ENCODE measurements at regions not wholly inside any gene's neighbourhood (a gene's known extent, or its start where the extent isn't known, plus 50 kb on each side); places are given as distances from the start of the nearest gene placed in this dataset.

DNA sequence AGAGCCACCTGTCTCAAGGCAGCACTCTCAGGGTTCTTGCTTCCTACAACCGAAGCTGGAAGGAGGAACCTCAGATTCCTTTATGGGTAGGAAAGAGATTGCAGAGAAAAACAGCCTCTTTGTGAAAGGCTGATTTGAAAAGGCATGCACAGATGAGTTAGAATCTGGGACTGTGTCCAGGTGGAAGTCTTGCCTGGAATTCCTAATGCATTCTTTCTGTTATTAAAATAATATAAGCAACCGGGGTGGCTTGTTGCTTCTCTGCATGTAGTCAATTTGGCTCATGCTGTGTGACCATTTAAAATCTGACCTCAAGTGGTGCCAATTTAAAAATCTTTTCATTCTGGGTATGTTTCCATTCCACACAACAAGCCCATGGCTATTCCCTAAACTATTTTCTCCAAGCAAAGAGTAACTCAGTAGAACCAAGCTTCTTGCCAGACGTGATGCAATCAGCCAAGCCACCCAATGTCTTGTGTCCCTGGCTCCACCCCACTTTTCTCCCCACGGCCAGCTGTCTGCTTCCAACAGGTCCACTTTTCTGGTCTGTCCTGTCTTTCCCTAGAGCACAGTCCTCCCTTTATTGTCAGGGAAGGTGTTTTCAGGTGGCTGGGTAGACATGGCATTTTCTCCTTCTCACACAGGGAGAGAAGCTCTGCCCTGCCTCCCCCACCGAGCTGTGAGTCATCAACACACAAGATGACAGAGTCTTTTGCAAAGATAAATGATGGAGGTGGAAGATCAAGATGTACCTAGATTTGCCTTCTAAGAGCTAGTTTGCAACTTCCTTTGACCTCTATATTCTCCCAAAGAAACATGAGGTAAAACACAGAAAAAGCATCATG, 394.3 kb downstream of the FOXO1 start (continued):
- TF ChIP-seq, protein P1, sequence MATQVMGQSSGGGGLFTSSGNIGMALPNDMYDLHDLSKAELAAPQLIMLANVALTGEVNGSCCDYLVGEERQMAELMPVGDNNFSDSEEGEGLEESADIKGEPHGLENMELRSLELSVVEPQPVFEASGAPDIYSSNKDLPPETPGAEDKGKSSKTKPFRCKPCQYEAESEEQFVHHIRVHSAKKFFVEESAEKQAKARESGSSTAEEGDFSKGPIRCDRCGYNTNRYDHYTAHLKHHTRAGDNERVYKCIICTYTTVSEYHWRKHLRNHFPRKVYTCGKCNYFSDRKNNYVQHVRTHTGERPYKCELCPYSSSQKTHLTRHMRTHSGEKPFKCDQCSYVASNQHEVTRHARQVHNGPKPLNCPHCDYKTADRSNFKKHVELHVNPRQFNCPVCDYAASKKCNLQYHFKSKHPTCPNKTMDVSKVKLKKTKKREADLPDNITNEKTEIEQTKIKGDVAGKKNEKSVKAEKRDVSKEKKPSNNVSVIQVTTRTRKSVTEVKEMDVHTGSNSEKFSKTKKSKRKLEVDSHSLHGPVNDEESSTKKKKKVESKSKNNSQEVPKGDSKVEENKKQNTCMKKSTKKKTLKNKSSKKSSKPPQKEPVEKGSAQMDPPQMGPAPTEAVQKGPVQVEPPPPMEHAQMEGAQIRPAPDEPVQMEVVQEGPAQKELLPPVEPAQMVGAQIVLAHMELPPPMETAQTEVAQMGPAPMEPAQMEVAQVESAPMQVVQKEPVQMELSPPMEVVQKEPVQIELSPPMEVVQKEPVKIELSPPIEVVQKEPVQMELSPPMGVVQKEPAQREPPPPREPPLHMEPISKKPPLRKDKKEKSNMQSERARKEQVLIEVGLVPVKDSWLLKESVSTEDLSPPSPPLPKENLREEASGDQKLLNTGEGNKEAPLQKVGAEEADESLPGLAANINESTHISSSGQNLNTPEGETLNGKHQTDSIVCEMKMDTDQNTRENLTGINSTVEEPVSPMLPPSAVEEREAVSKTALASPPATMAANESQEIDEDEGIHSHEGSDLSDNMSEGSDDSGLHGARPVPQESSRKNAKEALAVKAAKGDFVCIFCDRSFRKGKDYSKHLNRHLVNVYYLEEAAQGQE (tag by site-specific recombination; IDR thresholded peaks at IDR 0.05) = no peak
- no peak for TF ChIP-seq ZNF174 (tag by site-specific recombination; IDR thresholded peaks at IDR 0.05)
- TF ChIP-seq, protein P2, sequence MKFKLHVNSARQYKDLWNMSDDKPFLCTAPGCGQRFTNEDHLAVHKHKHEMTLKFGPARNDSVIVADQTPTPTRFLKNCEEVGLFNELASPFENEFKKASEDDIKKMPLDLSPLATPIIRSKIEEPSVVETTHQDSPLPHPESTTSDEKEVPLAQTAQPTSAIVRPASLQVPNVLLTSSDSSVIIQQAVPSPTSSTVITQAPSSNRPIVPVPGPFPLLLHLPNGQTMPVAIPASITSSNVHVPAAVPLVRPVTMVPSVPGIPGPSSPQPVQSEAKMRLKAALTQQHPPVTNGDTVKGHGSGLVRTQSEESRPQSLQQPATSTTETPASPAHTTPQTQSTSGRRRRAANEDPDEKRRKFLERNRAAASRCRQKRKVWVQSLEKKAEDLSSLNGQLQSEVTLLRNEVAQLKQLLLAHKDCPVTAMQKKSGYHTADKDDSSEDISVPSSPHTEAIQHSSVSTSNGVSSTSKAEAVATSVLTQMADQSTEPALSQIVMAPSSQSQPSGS (tag by site-specific recombination; IDR thresholded peaks at IDR 0.05; ENCODE audit: low read depth) = no peak

DNA sequence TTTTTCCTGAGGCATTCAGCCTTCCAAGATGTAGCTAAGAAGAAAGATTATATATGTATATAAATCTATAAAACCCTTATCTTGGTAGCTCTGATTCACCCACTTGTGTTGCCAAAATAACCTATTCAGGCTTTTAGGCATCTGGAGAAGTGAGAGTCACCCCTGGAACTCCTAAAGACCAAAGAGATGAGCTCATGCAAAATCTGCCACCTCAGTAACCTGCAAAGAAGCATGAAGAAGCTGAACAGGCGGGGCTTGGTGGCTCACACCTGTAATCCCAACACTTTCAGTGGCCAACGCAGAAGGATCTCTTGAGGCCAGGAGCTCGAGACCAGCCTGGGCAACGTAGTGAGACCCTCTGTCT, 393.7 kb downstream of the FOXO1 start:
- Histone ChIP-seq H3K4me1 (ENCODE audit: control insufficient read depth, insufficient read depth, low read length) (peaks cover 4% of the 10 kb centered on the region; the same call in 1 of the 2 replicates), H3K4me3 (ENCODE audit: low read depth, low read length) (no peak overlapping the region), H3K36me3 (ENCODE audit: control insufficient read depth in 2 of 2, insufficient read depth in 1 of 2, low read length in 2 of 2) (no peaks in the 10 kb centered on the region), H3K9me3 (ENCODE audit: control insufficient read depth, insufficient read depth, low read depth, low read length) (no peaks in the 10 kb centered on the region), H3K27ac (ENCODE audit: extremely low read depth, low read depth, low read length) (no peak overlapping the region)
- CTCF ChIA-PET = interaction anchor here (0.6 to 1.1 kb wide), 3 partner anchors 203 to 410 kb away, joined by 3 to 4 read pairs (median 3); no protein-coding TSS in a partner anchor
- TF ChIP-seq, protein P3, sequence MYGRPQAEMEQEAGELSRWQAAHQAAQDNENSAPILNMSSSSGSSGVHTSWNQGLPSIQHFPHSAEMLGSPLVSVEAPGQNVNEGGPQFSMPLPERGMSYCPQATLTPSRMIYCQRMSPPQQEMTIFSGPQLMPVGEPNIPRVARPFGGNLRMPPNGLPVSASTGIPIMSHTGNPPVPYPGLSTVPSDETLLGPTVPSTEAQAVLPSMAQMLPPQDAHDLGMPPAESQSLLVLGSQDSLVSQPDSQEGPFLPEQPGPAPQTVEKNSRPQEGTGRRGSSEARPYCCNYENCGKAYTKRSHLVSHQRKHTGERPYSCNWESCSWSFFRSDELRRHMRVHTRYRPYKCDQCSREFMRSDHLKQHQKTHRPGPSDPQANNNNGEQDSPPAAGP (tag by site-specific recombination; IDR thresholded peaks at IDR 0.05) = 0 out of 2 replicates have a peak, but pooled peaks have one; percentile 15
- TF ChIP-seq OSR2 (tag by site-specific recombination; IDR thresholded peaks at IDR 0.05) (peak; percentile 66), ZEB2 (tag by site-specific recombination; IDR thresholded peaks at IDR 0.05) (no peak), ZIC2 (tag by site-specific recombination; IDR thresholded peaks at IDR 0.05) (no peak), ZNF302 (tag by site-specific recombination; IDR thresholded peaks at IDR 0.05; ENCODE audit: low read depth) (no peak), ZNF335 (tag by site-specific recombination; conservative IDR thresholded peaks at IDR 0.05) (peak; percentile 0; the same call in 1 of the 2 replicates), ZNF514 (tag by site-specific recombination; IDR thresholded peaks at IDR 0.05) (no peak), ZNF121 (tag by site-specific recombination; IDR thresholded peaks at IDR 0.05) (peak; percentile 75; the same call in 1 of the 2 replicates), ZNF585B (tag by site-specific recombination; IDR thresholded peaks at IDR 0.05) (no peak), TRIM28 (IDR thresholded peaks at IDR 0.05; ENCODE audit: borderline replicate concordance, low read length) (no peak)
- POLR2A ChIA-PET = no interaction called here

DNA sequence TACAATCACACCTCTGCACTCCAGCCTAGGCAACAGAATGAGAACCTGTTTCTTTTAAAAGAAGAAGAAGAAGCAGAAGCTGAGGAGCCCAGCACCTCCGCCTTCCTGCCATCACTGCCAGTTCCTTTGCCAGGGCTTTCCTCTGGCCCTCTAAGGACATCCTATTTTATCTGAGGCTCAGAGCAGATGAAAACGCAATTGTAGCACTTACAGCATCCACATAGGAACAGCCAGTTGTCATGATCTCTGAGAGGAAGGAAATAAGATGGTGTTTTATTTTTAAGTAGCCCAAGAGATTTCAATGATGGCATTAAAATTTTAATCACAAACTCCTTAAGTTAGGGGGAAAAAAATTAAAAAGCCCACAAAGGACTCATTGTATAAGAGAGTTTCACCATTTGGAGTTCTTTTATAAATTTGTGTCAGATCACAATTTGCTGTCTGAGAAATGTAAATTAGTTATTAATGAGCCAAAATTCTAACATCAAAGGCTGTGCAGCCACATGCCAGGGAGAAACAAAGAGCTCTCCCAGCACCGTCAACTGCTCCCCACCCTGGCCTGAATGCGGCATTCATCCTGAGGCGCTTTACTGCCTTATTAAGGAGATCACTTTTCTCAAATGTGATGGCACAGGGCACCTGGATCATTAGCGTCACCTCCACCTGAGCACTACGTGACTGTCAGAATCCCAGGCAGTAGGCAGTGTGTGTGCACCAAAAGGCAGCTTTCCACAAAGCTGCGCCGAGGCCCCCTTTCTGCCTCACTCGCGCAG, 393.0 kb downstream of the FOXO1 start:
- Histone ChIP-seq H3K4me3 (ENCODE audit: low read depth, low read length) (no peak overlapping the region), H3K4me1 (ENCODE audit: control insufficient read depth, insufficient read depth, low read length) (peaks cover 4% of the 10 kb centered on the region; the same call in 1 of the 2 replicates), H3K27ac (ENCODE audit: extremely low read depth, low read depth, low read length) (no peak overlapping the region), H3K9me3 (ENCODE audit: control insufficient read depth, insufficient read depth, low read depth, low read length) (no peaks in the 10 kb centered on the region), H3K36me3 (ENCODE audit: control insufficient read depth in 2 of 2, insufficient read depth in 1 of 2, low read length in 2 of 2) (no peaks in the 10 kb centered on the region)
- CTCF ChIA-PET = interaction anchor here (1.1 kb wide), 1 partner anchor 204 kb away, joined by 4 read pairs; no protein-coding TSS in a partner anchor
- TF ChIP-seq ZNF48 (tag by site-specific recombination; IDR thresholded peaks at IDR 0.05) (no peak), ZBTB1 (tag by site-specific recombination; IDR thresholded peaks at IDR 0.05) (no peak), ZNF624 (tag by site-specific recombination; IDR thresholded peaks at IDR 0.05) (no peak), KLF16 (tag by site-specific recombination; IDR thresholded peaks at IDR 0.05) (no peak), ZNF174 (tag by site-specific recombination; IDR thresholded peaks at IDR 0.05) (no peak), ZNF341 (tag by site-specific recombination; IDR thresholded peaks at IDR 0.05; ENCODE audit: low read depth) (no peak)
- TF ChIP-seq, protein P4, sequence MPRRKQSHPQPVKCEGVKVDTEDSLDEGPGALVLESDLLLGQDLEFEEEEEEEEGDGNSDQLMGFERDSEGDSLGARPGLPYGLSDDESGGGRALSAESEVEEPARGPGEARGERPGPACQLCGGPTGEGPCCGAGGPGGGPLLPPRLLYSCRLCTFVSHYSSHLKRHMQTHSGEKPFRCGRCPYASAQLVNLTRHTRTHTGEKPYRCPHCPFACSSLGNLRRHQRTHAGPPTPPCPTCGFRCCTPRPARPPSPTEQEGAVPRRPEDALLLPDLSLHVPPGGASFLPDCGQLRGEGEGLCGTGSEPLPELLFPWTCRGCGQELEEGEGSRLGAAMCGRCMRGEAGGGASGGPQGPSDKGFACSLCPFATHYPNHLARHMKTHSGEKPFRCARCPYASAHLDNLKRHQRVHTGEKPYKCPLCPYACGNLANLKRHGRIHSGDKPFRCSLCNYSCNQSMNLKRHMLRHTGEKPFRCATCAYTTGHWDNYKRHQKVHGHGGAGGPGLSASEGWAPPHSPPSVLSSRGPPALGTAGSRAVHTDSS (tag by site-specific recombination; IDR thresholded peaks at IDR 0.05) = no peak
- POLR2A ChIA-PET = no interaction called here
